OCI-LY1 (cell line): ENCODE measurements at regions not wholly inside any gene's neighbourhood (a gene's known extent, or its start where the extent isn't known, plus 50 kb on each side); places are given as distances from the start of the nearest gene placed in this dataset.

ENCODE experiments used
- EZH2 ChIP-seq: fragments of 200-600 bp; sonication (generic), shearing (Covaris generic); IDR thresholded peaks from 2 replicates; pipeline ENCODE4 v1.8.0; 2017; ENCODE audit warnings: borderline replicate concordance, mixed run types, mild to moderate bottlenecking, antibody characterized with exemption, low read length, moderate library complexity, mixed read lengths
- TF ChIP-seq, protein P1 (sequence below): fragments of 200-600 bp; sonication (generic), shearing (Covaris generic); IDR thresholded peaks from 2 replicates; pipeline ENCODE4 v1.5.1; 2017; ENCODE audit warnings: mild to moderate bottlenecking, antibody characterized with exemption, low read length, moderate library complexity, mixed read lengths

DNA sequence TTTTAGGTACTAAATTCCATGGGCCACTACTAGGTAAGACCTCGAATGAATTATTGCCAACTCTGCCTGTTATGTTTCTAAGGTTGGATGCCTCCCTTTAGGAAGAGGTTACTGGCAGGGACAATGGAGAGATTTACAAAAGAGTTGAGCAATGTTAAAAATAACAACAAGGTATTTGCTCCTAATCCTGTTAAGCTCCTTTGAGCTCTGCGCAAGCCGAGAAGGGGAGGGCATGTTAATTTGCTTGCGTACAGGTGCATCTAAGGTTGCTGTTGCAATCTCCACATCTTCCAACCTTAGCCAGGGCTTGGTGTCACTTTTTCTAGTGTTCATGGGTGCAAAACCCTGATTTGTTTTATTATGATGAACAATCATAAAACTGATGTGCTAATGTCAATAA lies 161.5 kb upstream of the TPM1 start:
- TF ChIP-seq, protein P1, sequence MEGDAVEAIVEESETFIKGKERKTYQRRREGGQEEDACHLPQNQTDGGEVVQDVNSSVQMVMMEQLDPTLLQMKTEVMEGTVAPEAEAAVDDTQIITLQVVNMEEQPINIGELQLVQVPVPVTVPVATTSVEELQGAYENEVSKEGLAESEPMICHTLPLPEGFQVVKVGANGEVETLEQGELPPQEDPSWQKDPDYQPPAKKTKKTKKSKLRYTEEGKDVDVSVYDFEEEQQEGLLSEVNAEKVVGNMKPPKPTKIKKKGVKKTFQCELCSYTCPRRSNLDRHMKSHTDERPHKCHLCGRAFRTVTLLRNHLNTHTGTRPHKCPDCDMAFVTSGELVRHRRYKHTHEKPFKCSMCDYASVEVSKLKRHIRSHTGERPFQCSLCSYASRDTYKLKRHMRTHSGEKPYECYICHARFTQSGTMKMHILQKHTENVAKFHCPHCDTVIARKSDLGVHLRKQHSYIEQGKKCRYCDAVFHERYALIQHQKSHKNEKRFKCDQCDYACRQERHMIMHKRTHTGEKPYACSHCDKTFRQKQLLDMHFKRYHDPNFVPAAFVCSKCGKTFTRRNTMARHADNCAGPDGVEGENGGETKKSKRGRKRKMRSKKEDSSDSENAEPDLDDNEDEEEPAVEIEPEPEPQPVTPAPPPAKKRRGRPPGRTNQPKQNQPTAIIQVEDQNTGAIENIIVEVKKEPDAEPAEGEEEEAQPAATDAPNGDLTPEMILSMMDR = no peak
- TF ChIP-seq EZH2 = no peak
